Mesothelial cell of epicardium (in vitro differentiated cells): ENCODE measurements at regions not wholly inside any gene's neighbourhood (a gene's known extent, or its start where the extent isn't known, plus 50 kb on each side); places are given as distances from the start of the nearest gene placed in this dataset.
"Not testable (repeated sequence)": the region's sequence is repeated elsewhere in the genome, so short reads cannot be mapped to it uniquely, and the experiment has no call there.

Source experiments
- DNase-seq, 2 experiments: peaks; one replicate each; pipeline ENCODE4 v3.0.0; 2021; ENCODE audit warnings: low spot score in 2 of 2; ENCODE audit not compliant: unreplicated experiment in 2 of 2
- H3K27ac Mint-ChIP-seq: 2 replicates; pipeline ENCODE4 v1.8.0; 2021; ENCODE audit warnings: mixed read lengths
- H3K27me3 Mint-ChIP-seq: 2 replicates; pipeline ENCODE4 v1.8.0; 2021; ENCODE audit warnings: low read depth, mixed read lengths
- H3K36me3 Mint-ChIP-seq: 2 replicates; pipeline ENCODE4 v1.8.0; 2021; ENCODE audit warnings: mixed read lengths
- H3K4me1 Mint-ChIP-seq: 2 replicates; pipeline ENCODE4 v1.8.0; 2021; ENCODE audit warnings: mixed read lengths
- H3K4me3 Mint-ChIP-seq: 2 replicates; pipeline ENCODE4 v1.8.0; 2021; ENCODE audit warnings: mild to moderate bottlenecking, moderate library complexity, mixed read lengths
- H3K9me3 Mint-ChIP-seq: 2 replicates; pipeline ENCODE4 v1.8.0; 2021; ENCODE audit warnings: mixed read lengths
- TF ChIP-seq, protein P1 (sequence below): fragments of 200-600 bp; sonication (generic); IDR thresholded peaks from one replicate; pipeline ENCODE4 v1.5.0; 2021; ENCODE audit warnings: antibody characterized with exemption; ENCODE audit not compliant: unreplicated experiment

DNA sequence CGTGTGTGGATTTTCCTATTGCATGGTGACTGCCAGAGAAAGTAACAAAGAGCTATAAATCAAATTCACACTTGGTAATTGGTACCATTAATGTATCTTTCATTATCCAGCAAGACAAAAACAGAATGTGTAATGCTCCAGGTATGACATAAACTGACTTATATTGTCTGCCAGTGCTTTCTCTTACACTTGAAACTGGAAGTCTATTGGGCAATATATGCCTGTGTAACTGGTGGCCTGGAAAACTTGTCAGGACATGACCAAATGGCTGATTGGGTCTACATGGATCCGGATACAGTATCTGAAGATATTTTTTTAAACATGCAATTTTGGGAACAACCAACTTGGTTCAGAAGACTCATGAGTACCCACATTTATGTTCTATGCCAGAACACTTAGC lies 174.6 kb upstream of the ARHGAP42 start:
- Mint-ChIP-seq H3K27ac (no peak overlapping the region), H3K4me1 (peaks cover 7% of the 10 kb centered on the region), H3K36me3 (no peaks in the 10 kb centered on the region)

GRCh38 chr11:100515087-100515486 lies 172.0 kb upstream of the ARHGAP42 start:
- Mint-ChIP-seq H3K9me3 (no peaks in the 10 kb centered on the region), H3K27ac (no peak overlapping the region), H3K27me3 (no peaks in the 10 kb centered on the region), H3K4me1 (peaks cover 7% of the 10 kb centered on the region), H3K36me3 (peaks cover 2% of the 10 kb centered on the region), H3K4me3 (no peak overlapping the region)
- no peak for DNase-seq
- TF ChIP-seq, protein P1, sequence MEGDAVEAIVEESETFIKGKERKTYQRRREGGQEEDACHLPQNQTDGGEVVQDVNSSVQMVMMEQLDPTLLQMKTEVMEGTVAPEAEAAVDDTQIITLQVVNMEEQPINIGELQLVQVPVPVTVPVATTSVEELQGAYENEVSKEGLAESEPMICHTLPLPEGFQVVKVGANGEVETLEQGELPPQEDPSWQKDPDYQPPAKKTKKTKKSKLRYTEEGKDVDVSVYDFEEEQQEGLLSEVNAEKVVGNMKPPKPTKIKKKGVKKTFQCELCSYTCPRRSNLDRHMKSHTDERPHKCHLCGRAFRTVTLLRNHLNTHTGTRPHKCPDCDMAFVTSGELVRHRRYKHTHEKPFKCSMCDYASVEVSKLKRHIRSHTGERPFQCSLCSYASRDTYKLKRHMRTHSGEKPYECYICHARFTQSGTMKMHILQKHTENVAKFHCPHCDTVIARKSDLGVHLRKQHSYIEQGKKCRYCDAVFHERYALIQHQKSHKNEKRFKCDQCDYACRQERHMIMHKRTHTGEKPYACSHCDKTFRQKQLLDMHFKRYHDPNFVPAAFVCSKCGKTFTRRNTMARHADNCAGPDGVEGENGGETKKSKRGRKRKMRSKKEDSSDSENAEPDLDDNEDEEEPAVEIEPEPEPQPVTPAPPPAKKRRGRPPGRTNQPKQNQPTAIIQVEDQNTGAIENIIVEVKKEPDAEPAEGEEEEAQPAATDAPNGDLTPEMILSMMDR = no peak

More for the DNA sequence above, 174.6 kb upstream of the ARHGAP42 start:
- Mint-ChIP-seq H3K4me3 (no peak overlapping the region), H3K27me3 (no peaks in the 10 kb centered on the region), H3K9me3 (peaks cover 4% of the 10 kb centered on the region)
- TF ChIP-seq, protein P1 = no peak
- DNase-seq = no peak

GRCh38 chr11:100525197-100525596 lies 161.9 kb upstream of the ARHGAP42 start:
- no peak for DNase-seq
- TF ChIP-seq, protein P1 = no peak
- peaks cover 3% of the 10 kb centered on the region for H3K36me3 Mint-ChIP-seq
- H3K4me3 Mint-ChIP-seq = no peak overlapping the region
- H3K27ac Mint-ChIP-seq = no peak overlapping the region
- no peaks in the 10 kb centered on the region for H3K4me1 Mint-ChIP-seq
- H3K27me3 Mint-ChIP-seq = no peaks in the 10 kb centered on the region
- H3K9me3 Mint-ChIP-seq = peaks cover 64% of the 10 kb centered on the region

DNA sequence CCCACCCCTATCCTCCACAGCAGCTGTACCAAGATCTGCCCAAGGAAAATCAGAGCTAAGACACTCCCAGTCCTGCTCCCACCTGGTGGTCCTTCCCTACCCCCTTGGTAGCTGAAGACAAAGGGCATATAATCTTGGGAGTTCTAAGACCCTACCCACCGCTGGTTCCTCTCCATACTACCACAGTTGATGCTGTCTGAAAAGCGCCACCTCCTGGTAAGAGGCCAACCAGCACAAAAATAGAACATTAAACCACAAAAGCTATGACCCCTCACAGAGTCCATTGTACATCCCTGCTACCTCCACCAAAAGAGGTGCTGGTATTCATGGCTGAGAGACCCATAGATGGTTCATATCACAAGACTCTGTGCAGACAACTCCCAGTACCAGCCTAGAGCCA lies 161.5 kb upstream of the ARHGAP42 start:
- Mint-ChIP-seq H3K4me3 (no peak overlapping the region), H3K4me1 (no peaks in the 10 kb centered on the region), H3K27me3 (no peaks in the 10 kb centered on the region), H3K27ac (no peak overlapping the region), H3K9me3 (peaks cover 68% of the 10 kb centered on the region), H3K36me3 (peaks cover 3% of the 10 kb centered on the region)
- DNase-seq = no peak
- TF ChIP-seq, protein P1 = no peak

GRCh38 chr11:100528872-100529416 lies 158.1 kb upstream of the ARHGAP42 start:
- no peak overlapping the region for H3K27ac Mint-ChIP-seq
- DNase-seq = no peak
- peaks cover under 1% of the 10 kb centered on the region for H3K36me3 Mint-ChIP-seq
- H3K27me3 Mint-ChIP-seq = no peaks in the 10 kb centered on the region
- peaks cover 64% of the 10 kb centered on the region for H3K9me3 Mint-ChIP-seq
- no peaks in the 10 kb centered on the region for H3K4me1 Mint-ChIP-seq
- no peak overlapping the region for H3K4me3 Mint-ChIP-seq
- TF ChIP-seq, protein P1 = no peak

DNA sequence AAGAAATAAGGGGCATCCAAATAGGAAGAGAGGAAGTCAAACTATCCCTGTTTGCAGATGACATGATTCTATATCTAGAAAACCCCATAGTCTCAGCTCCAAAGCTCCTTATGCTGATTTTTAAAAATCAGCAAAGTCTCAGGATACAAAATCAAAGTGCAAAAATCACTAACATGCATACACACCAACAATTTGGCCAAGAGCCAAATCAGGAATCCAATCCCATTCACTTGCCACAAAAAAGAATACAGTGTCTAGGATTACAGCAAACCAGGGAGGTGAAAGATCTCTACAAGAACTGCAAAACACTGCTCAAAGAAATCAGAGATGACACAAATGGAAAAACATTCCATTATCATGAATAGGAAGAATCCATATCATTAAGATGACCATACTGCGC lies 155.8 kb upstream of the ARHGAP42 start:
- H3K9me3 Mint-ChIP-seq = peaks cover 46% of the 10 kb centered on the region
- not testable (repeated sequence) for DNase-seq, H3K36me3 Mint-ChIP-seq, H3K27me3 Mint-ChIP-seq, H3K27ac Mint-ChIP-seq, H3K4me3 Mint-ChIP-seq, H3K4me1 Mint-ChIP-seq
